HG03442 (cell line): ENCODE measurements at regions not wholly inside any gene's neighbourhood (a gene's known extent, or its start where the extent isn't known, plus 50 kb on each side); places are given as distances from the start of the nearest gene placed in this dataset.

Source experiments
- ATAC-seq: cut with Tn5 transposase; IDR thresholded peaks from one replicate; pipeline ENCODE4 v1.9.1; 2021; ENCODE audit warnings: mild to moderate bottlenecking, moderate library complexity; ENCODE audit not compliant: unreplicated experiment

- no peak for ATAC-seq
These were observed 280.9 kb downstream of the NSG2 start for GRCh38 chr5:174326372-174326771.

- ATAC-seq, result peak; percentile 61
These were observed 281.9 kb downstream of the NSG2 start for GRCh38 chr5:174327317-174327864.

- no peak for ATAC-seq
These were observed 282.4 kb downstream of the NSG2 start for GRCh38 chr5:174327896-174328295.

GRCh38 chr5:174328631-174329299 lies 283.3 kb downstream of the NSG2 start:
- ATAC-seq, result no peak

GRCh38 chr5:174329738-174330137 lies 284.2 kb downstream of the NSG2 start:
- ATAC-seq, result no peak

- ATAC-seq, result no peak
These were observed 290.3 kb downstream of the NSG2 start for GRCh38 chr5:174335682-174336364.

GRCh38 chr5:174336479-174336878 lies 291.0 kb downstream of the NSG2 start:
- no peak for ATAC-seq

GRCh38 chr5:174337276-174338184 lies 292.0 kb downstream of the NSG2 start:
- ATAC-seq, result no peak

- ATAC-seq, result no peak
These were observed 292.9 kb downstream of the NSG2 start for GRCh38 chr5:174338185-174339010.

GRCh38 chr5:174339130-174339529 lies 293.6 kb downstream of the NSG2 start:
- ATAC-seq, result no peak

GRCh38 chr5:174340226-174340625 lies 294.7 kb downstream of the NSG2 start:
- no peak for ATAC-seq

GRCh38 chr5:174342696-174343095 lies 297.2 kb downstream of the NSG2 start:
- ATAC-seq, result no peak

GRCh38 chr5:174343826-174344225 lies 298.3 kb downstream of the NSG2 start:
- ATAC-seq, result no peak

- ATAC-seq, result no peak
These were observed 298.8 kb downstream of the NSG2 start for GRCh38 chr5:174344335-174344734.

GRCh38 chr5:174347183-174347582 lies 301.7 kb downstream of the NSG2 start:
- no peak for ATAC-seq

GRCh38 chr5:174348311-174348981 lies 302.9 kb downstream of the NSG2 start:
- no peak for ATAC-seq

- no peak for ATAC-seq
These were observed 307.2 kb downstream of the NSG2 start for GRCh38 chr5:174352681-174353080.

- no peak for ATAC-seq
These were observed 309.1 kb downstream of the NSG2 start for GRCh38 chr5:174354571-174354970.

GRCh38 chr5:174355208-174355612 lies 309.7 kb downstream of the NSG2 start:
- no peak for ATAC-seq

- no peak for ATAC-seq
These were observed 310.5 kb downstream of the NSG2 start for GRCh38 chr5:174355995-174356394.
